ENCODE measurements at regions not wholly inside any gene's neighbourhood (a gene's known extent, or its start where the extent isn't known, plus 50 kb on each side); places are given as distances from the start of the nearest gene placed in this dataset.
"Not testable (repeated sequence)": the region's sequence is repeated elsewhere in the genome, so short reads cannot be mapped to it uniquely, and the experiment has no call there.

DNA sequence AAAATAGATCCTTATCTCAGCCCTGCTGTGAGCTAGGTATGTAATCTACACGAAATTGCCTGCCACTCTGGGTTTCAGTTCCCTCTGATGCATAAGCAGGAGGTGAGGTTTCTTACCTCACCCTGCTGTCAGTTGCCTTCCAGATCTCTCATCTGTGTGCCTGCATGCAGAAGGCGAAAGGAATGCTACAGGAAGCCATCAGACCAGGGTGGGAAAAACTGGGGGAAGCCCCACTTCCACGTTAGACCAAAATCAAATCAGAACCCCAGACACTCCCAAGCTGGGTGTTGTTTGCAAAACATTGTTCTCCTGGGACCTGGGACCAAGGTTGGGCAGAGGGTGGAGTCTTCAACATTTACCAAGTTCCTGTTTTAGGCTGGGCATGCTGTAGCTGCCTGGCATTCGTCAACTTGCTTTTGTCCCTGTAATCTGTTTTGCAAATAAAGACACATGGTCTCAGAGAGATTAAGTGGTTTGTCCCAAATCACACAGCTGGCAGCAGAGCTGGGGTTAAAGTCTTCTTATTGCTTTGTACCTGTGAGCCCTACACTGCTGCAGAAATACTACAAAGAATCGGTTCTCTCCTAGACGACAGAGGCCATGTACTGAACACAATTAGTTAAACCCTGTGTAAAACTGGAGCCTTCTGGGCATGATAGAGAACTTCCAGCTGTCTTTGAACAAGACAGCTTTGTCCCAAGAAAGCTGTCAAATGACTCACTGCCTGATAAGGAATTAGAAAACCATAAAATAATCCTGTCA, 389.7 kb upstream of the RUNX1 start:
- ATAC-seq = peak; percentile 56
- intact Hi-C loops (cut with micrococcal nuclease) = no loop called here
- POLR2A ChIA-PET = interaction anchor here (0.6 kb wide), 1 partner anchor 300 kb away, joined by 4 read pairs; no protein-coding TSS in a partner anchor

DNA sequence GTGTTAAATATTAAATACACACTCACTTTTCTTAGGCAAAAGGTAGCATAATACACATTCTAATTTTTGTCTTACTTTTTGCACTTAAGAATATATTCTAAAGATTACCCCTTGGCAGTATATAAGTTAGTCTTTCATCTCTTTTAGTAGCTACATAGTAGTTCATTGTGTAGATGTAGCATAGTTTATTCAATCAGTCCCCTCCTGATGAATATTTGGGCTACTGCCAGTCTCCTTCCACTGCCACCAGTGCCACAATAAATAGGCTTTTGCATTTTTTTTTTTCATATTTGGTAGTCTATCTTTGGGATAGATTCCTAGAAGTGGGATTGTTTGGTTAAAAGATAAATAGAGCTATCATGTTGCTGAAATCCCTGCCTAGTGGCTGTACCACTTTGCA, 388.8 kb upstream of the RUNX1 start:
- no peak overlapping the region for H3K27ac Mint-ChIP-seq
- ATAC-seq = no peak
- peaks cover 20% of the 10 kb centered on the region for H3K9me3 Mint-ChIP-seq
- intact Hi-C loops (cut with micrococcal nuclease) = no loop called here
- TF ChIP-seq, protein P1, sequence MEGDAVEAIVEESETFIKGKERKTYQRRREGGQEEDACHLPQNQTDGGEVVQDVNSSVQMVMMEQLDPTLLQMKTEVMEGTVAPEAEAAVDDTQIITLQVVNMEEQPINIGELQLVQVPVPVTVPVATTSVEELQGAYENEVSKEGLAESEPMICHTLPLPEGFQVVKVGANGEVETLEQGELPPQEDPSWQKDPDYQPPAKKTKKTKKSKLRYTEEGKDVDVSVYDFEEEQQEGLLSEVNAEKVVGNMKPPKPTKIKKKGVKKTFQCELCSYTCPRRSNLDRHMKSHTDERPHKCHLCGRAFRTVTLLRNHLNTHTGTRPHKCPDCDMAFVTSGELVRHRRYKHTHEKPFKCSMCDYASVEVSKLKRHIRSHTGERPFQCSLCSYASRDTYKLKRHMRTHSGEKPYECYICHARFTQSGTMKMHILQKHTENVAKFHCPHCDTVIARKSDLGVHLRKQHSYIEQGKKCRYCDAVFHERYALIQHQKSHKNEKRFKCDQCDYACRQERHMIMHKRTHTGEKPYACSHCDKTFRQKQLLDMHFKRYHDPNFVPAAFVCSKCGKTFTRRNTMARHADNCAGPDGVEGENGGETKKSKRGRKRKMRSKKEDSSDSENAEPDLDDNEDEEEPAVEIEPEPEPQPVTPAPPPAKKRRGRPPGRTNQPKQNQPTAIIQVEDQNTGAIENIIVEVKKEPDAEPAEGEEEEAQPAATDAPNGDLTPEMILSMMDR (IDR thresholded peaks at IDR 0.05) = no peak
- peaks cover 2% of the 10 kb centered on the region for H3K36me3 Mint-ChIP-seq (ENCODE audit: low read depth)
- no peak for DNase-seq
- no peak overlapping the region for H3K4me3 Mint-ChIP-seq
- H3K27me3 Mint-ChIP-seq = peaks cover 7% of the 10 kb centered on the region
- peaks cover 17% of the 10 kb centered on the region for H3K4me1 Mint-ChIP-seq (ENCODE audit: low read depth)
- ChIA-PET CTCF (interaction anchor here (1.1 to 1.6 kb wide), 3 partner anchors 18 to 692 kb away, joined by 4 to 5 read pairs (median 5); no protein-coding TSS in a partner anchor), POLR2A (interaction anchor here (0.6 kb wide), 1 partner anchor 299 kb away, joined by 4 read pairs; no protein-coding TSS in a partner anchor)

More for the DNA sequence above, 389.7 kb upstream of the RUNX1 start:
- Mint-ChIP-seq H3K27ac (no peak overlapping the region), H3K27me3 (peaks cover 7% of the 10 kb centered on the region), H3K9me3 (peaks cover 12% of the 10 kb centered on the region), H3K4me1 (ENCODE audit: low read depth) (peaks cover 17% of the 10 kb centered on the region), H3K36me3 (ENCODE audit: low read depth) (peaks cover under 1% of the 10 kb centered on the region), H3K4me3 (no peak overlapping the region)
- CTCF ChIA-PET = interaction anchor here (0.7 to 1.6 kb wide), 4 partner anchors 19 to 693 kb away, joined by 3 to 5 read pairs (median 4); no protein-coding TSS in a partner anchor
- peak; percentile 28 for DNase-seq
- TF ChIP-seq, protein P1 (IDR thresholded peaks at IDR 0.05) = no peak

DNA sequence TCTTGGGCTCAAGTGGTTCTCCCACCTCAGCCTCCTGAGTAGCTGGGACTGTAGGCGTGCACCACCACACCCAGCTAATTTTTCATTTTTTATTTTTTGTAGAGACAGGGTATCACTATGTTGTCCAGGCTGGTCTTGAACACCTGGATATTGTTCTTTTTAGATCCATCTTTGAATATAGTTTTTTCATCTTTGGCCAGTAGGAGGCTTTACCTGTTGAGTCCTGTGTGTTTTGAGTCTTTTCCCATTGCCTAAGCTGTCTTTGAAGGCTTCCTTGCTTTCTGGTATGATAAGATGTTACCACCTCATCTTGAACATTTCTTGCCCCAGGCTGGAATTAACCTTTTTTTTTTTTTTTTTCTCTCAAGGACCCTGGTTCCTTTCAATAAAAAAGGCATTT, 387.8 kb upstream of the RUNX1 start:
- ATAC-seq = no peak
- peaks cover 29% of the 10 kb centered on the region for H3K9me3 Mint-ChIP-seq
- H3K27ac Mint-ChIP-seq = no peak overlapping the region
- peaks cover 7% of the 10 kb centered on the region for H3K36me3 Mint-ChIP-seq (ENCODE audit: low read depth)
- DNase-seq = no peak
- H3K4me1 Mint-ChIP-seq (ENCODE audit: low read depth) = peaks cover 12% of the 10 kb centered on the region
- H3K27me3 Mint-ChIP-seq = peaks cover 5% of the 10 kb centered on the region
- TF ChIP-seq, protein P1 (IDR thresholded peaks at IDR 0.05) = peak; percentile 35
- CTCF ChIA-PET = interaction anchor here (0.6 to 1.8 kb wide), 4 partner anchors 13 to 403 kb away, joined by 3 to 5 read pairs (median 4); no protein-coding TSS in a partner anchor
- H3K4me3 Mint-ChIP-seq = no peak overlapping the region
- intact Hi-C loops (cut with micrococcal nuclease) = no loop called here
- POLR2A ChIA-PET = no interaction called here

DNA sequence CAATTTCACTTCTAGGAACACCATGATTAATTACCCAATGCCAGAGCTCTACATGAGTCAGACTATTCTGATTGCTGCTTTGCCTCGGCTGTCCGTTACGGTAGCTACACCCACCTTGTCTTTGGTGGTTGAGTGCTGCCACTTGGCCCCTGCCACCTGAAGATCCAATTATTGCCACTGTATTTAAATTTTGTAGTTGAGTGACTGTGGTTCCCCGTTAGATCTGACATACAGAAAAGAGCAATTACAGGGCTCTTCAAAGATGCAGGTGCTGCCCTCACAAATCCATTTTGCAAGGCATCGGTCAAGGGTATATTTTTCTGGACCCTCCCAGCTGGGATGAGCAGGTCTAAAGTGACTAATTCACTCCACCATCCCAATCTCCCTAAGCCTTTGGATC, 383.5 kb upstream of the RUNX1 start:
- Mint-ChIP-seq H3K9me3 (peaks cover 35% of the 10 kb centered on the region), H3K36me3 (ENCODE audit: low read depth) (peaks cover 10% of the 10 kb centered on the region), H3K4me1 (ENCODE audit: low read depth) (peaks cover 15% of the 10 kb centered on the region)
- POLR2A ChIA-PET; CTCF ChIA-PET; ATAC-seq; intact Hi-C loops (cut with micrococcal nuclease); H3K4me3 Mint-ChIP-seq; DNase-seq; H3K27ac Mint-ChIP-seq; H3K27me3 Mint-ChIP-seq: not testable (repeated sequence)

DNA sequence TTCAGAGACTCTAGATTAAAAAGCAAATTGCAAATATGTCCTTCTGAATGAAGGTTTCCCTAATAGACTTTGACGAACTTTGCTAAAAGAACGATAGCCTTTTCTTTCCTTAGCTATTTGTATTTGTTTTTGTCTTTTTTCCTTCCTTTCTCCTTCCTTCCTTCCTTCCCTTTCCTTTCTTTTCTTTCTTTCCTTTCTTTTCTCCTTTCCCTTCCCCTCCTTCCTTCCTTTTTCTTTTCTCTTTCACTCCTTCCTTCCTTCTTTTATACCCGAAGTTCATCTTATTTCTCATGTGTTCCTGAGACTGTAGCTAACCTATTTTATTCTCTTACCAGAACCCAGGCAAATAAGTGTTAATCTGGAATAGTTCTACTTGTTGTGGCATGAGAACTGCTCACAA, 381.2 kb upstream of the RUNX1 start:
- TF ChIP-seq, protein P1 (IDR thresholded peaks at IDR 0.05) = no peak
- DNase-seq (no peak), ATAC-seq (no peak)
- POLR2A ChIA-PET = no interaction called here
- Mint-ChIP-seq H3K36me3 (ENCODE audit: low read depth) (peaks cover 10% of the 10 kb centered on the region), H3K4me1 (ENCODE audit: low read depth) (peaks cover 26% of the 10 kb centered on the region), H3K27ac (no peak overlapping the region), H3K4me3 (no peak overlapping the region), H3K9me3 (peaks cover 34% of the 10 kb centered on the region), H3K27me3 (peaks cover 5% of the 10 kb centered on the region)
- CTCF ChIA-PET = interaction anchor here (0.9 kb wide), 1 partner anchor 685 kb away, joined by 4 read pairs; no protein-coding TSS in a partner anchor
- intact Hi-C loops (cut with micrococcal nuclease) = no loop called here

Measured in activated CD8-positive, alpha-beta T cell treated with anti-CD3 and anti-CD28 coated beads for 36 hours (primary cell).